Superior temporal gyrus (tissue), 1 donor: ENCODE measurements at regions not wholly inside any gene's neighbourhood (a gene's known extent, or its start where the extent isn't known, plus 50 kb on each side); places are given as distances from the start of the nearest gene placed in this dataset.

Experiments used
- DNase-seq: peaks from one replicate; pipeline ENCODE4 v3.0.0-alpha.2; 2016; ENCODE audit errors: extremely low spot score

GRCh38 chr3:68059628-68060152 lies 405.3 kb upstream of the SUCLG2 start:
- no peak for DNase-seq

GRCh38 chr3:68057637-68058320 lies 403.4 kb upstream of the SUCLG2 start:
- no peak for DNase-seq

GRCh38 chr3:68056556-68056955 lies 402.1 kb upstream of the SUCLG2 start:
- DNase-seq = no peak

- no peak for DNase-seq
Observed at GRCh38 chr3:68055215-68055614, 400.8 kb upstream of the SUCLG2 start.

- no peak for DNase-seq
Observed at GRCh38 chr3:68049776-68050175, 395.4 kb upstream of the SUCLG2 start.

- DNase-seq = no peak
Observed at GRCh38 chr3:68045976-68046375, 391.6 kb upstream of the SUCLG2 start.

GRCh38 chr3:68033867-68034266 lies 379.5 kb upstream of the SUCLG2 start:
- no peak for DNase-seq

GRCh38 chr3:68032209-68032608 lies 377.8 kb upstream of the SUCLG2 start:
- no peak for DNase-seq

GRCh38 chr3:68025189-68025588 lies 370.8 kb upstream of the SUCLG2 start:
- no peak for DNase-seq

- DNase-seq = no peak
Observed at GRCh38 chr3:68019876-68020275, 365.5 kb upstream of the SUCLG2 start.

GRCh38 chr3:68018275-68018674 lies 363.9 kb upstream of the SUCLG2 start:
- no peak for DNase-seq

GRCh38 chr3:68017069-68017468 lies 362.7 kb upstream of the SUCLG2 start:
- DNase-seq = no peak

- no peak for DNase-seq
Observed at GRCh38 chr3:68009900-68010299, 355.5 kb upstream of the SUCLG2 start.

- DNase-seq = no peak
Observed at GRCh38 chr3:68007621-68008226, 353.3 kb upstream of the SUCLG2 start.

- DNase-seq = no peak
Observed at GRCh38 chr3:68006646-68007045, 352.2 kb upstream of the SUCLG2 start.

- peak; percentile 44 for DNase-seq
Observed at GRCh38 chr3:68004091-68004490, 349.7 kb upstream of the SUCLG2 start.

GRCh38 chr3:67998281-67998680 lies 343.9 kb upstream of the SUCLG2 start:
- no peak for DNase-seq

- DNase-seq = no peak
Observed at GRCh38 chr3:67995206-67995605, 340.8 kb upstream of the SUCLG2 start.

GRCh38 chr3:67986706-67987105 lies 332.3 kb upstream of the SUCLG2 start:
- DNase-seq = peak; percentile 47

- DNase-seq = no peak
Observed at GRCh38 chr3:67983166-67983565, 328.8 kb upstream of the SUCLG2 start.

GRCh38 chr3:67981077-67981476 lies 326.7 kb upstream of the SUCLG2 start:
- no peak for DNase-seq

GRCh38 chr3:67979342-67979741 lies 324.9 kb upstream of the SUCLG2 start:
- DNase-seq = no peak

GRCh38 chr3:67977762-67978161 lies 323.4 kb upstream of the SUCLG2 start:
- no peak for DNase-seq

GRCh38 chr3:67976663-67977062 lies 322.3 kb upstream of the SUCLG2 start:
- DNase-seq = no peak
